ENCODE measurements at regions not wholly inside any gene's neighbourhood (a gene's known extent, or its start where the extent isn't known, plus 50 kb on each side); places are given as distances from the start of the nearest gene placed in this dataset.

DNA sequence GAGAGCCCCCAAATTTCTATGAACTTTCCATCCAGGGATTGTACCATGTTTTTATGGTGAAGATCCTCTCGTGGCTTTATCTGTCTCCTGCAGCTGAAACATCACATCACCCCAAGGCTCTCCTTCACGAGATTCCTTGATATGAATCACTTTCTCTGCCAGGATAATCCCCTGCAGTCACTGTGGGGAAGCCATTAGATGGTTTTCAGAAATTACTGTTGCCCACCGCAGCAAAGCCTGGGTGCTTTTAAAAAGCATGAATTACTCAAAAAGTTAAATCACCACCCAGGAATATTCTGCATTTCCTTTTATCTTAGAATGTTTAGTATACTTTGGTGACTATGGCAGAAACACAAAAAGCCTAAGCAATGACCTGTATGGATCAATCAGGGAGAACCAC, 428.4 kb upstream of the SLC14A2 start:
- TF ChIP-seq POLR2A (IDR thresholded peaks at IDR 0.05; ENCODE audit: low read depth): no peak
- TF ChIP-seq POLR2AphosphoS5 (IDR thresholded peaks at IDR 0.05): no peak
- TF ChIP-seq, protein P1, sequence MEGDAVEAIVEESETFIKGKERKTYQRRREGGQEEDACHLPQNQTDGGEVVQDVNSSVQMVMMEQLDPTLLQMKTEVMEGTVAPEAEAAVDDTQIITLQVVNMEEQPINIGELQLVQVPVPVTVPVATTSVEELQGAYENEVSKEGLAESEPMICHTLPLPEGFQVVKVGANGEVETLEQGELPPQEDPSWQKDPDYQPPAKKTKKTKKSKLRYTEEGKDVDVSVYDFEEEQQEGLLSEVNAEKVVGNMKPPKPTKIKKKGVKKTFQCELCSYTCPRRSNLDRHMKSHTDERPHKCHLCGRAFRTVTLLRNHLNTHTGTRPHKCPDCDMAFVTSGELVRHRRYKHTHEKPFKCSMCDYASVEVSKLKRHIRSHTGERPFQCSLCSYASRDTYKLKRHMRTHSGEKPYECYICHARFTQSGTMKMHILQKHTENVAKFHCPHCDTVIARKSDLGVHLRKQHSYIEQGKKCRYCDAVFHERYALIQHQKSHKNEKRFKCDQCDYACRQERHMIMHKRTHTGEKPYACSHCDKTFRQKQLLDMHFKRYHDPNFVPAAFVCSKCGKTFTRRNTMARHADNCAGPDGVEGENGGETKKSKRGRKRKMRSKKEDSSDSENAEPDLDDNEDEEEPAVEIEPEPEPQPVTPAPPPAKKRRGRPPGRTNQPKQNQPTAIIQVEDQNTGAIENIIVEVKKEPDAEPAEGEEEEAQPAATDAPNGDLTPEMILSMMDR (IDR thresholded peaks at IDR 0.05): no peak
- no peak for TF ChIP-seq EP300 (IDR thresholded peaks at IDR 0.05)
